Coronary artery (tissue), 2 donors: ENCODE measurements at regions not wholly inside any gene's neighbourhood (a gene's known extent, or its start where the extent isn't known, plus 50 kb on each side); places are given as distances from the start of the nearest gene placed in this dataset.

Experiments used
- DNase-seq: peaks from one replicate; pipeline ENCODE4 v3.0.0-alpha.2; 2017; ENCODE audit warnings: low spot score
- H3K27ac ChIP-seq, 2 donors: fragments of 200-600 bp; sonication (generic); one replicate each; pipeline ENCODE4 v1.5.1; 2016 to 2019
- H3K4me3 ChIP-seq: fragments of 200-600 bp; sonication (generic); 2 replicates; pipeline ENCODE4 v1.5.1; 2016; ENCODE audit warnings: mild to moderate bottlenecking, moderate library complexity
- TF ChIP-seq, protein P1 (sequence below): fragments of 200-600 bp; sonication (generic); IDR thresholded peaks from one replicate; pipeline ENCODE4 v1.5.1; 2019; ENCODE audit warnings: antibody characterized with exemption

DNA sequence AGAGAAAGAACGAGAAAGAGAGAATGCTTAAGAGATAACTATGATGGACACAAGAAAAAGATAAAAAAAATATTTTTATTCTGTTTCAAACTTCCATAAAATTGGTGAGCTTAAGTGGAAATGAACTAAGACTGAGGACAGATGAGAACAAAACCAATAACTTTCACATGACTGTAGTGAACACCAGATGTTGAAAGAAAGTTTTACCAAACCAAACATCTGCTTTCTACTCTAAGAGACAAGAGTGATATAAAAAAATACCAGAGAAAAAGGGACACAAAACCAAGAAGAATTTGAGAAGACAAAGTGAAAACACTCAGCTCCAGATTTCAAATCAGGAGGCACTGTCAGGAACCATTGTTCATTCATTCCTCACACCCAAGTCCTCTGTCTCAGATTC lies 147.9 kb downstream of the IMPG2 start:
- TF ChIP-seq, protein P1, sequence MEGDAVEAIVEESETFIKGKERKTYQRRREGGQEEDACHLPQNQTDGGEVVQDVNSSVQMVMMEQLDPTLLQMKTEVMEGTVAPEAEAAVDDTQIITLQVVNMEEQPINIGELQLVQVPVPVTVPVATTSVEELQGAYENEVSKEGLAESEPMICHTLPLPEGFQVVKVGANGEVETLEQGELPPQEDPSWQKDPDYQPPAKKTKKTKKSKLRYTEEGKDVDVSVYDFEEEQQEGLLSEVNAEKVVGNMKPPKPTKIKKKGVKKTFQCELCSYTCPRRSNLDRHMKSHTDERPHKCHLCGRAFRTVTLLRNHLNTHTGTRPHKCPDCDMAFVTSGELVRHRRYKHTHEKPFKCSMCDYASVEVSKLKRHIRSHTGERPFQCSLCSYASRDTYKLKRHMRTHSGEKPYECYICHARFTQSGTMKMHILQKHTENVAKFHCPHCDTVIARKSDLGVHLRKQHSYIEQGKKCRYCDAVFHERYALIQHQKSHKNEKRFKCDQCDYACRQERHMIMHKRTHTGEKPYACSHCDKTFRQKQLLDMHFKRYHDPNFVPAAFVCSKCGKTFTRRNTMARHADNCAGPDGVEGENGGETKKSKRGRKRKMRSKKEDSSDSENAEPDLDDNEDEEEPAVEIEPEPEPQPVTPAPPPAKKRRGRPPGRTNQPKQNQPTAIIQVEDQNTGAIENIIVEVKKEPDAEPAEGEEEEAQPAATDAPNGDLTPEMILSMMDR, result no peak
- DNase-seq, result no peak
- H3K27ac ChIP-seq, result no peak overlapping the region

DNA sequence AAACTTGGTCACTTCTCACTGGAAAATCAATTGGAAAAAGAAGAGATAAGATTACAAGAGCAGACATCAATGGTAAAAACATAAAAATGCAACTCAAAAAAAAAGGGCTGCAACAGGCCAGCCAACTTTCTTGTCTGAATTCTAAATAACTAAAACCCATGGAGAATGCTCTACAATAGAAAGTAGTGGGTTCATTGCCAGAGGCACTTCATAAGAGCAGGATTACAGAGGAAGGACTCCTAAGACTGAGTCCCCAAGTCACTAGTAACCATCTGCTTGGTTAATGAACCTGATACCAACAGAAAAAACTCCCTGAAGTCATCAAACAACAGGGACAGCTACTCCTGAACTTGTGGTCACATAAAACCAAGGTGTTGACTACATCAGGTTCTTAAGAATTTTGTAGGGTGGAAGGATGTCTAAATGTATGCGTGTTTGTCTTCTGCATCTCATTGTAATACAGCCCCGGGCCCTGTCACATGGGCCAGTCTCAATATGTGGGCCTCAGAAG lies 148.6 kb downstream of the IMPG2 start:
- no peak for DNase-seq
- no peak overlapping the region for H3K27ac ChIP-seq
- TF ChIP-seq, protein P1, result no peak
- no peak overlapping the region for H3K4me3 ChIP-seq

More for the DNA sequence above, 147.9 kb downstream of the IMPG2 start:
- no peak overlapping the region for H3K4me3 ChIP-seq

DNA sequence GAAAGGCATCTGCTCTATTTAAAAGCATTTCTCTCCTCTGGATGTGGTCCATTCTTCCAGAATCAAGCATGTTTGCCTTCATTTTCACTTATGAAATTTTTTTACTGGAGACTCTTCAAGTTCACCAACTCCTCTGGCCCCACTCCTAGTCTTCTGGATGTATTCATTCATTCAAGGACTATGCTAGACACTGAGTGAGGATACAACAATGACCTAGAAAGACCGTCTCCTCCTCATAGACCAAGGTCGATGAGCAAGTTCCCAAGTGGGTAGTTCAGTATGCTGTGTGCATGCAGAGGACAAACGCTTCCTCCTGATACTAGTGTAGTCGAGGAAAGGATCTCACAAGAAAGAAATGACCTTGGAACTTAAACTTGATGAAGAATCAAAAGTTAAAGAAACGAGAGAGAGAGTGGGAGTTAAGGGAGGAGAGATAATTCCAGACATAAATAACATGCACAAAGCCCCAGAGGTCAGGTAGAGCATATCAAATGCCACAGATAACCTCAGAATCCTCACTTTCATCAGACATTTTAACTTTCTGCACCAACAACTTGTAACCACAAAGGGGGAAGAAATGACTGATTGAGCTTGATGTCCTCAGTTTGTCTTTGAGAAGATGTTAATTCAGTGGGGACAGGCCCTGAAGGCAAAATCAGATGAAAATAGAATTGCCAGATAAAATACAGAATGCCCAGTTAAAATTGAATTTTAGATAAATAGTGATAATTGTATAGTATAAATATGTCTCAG lies 149.4 kb downstream of the IMPG2 start:
- TF ChIP-seq, protein P1, result no peak
- Histone ChIP-seq H3K4me3 (no peak overlapping the region), H3K27ac (peak overlapping the region in 1 of 2 donors; percentile 10)
- DNase-seq, result no peak

DNA sequence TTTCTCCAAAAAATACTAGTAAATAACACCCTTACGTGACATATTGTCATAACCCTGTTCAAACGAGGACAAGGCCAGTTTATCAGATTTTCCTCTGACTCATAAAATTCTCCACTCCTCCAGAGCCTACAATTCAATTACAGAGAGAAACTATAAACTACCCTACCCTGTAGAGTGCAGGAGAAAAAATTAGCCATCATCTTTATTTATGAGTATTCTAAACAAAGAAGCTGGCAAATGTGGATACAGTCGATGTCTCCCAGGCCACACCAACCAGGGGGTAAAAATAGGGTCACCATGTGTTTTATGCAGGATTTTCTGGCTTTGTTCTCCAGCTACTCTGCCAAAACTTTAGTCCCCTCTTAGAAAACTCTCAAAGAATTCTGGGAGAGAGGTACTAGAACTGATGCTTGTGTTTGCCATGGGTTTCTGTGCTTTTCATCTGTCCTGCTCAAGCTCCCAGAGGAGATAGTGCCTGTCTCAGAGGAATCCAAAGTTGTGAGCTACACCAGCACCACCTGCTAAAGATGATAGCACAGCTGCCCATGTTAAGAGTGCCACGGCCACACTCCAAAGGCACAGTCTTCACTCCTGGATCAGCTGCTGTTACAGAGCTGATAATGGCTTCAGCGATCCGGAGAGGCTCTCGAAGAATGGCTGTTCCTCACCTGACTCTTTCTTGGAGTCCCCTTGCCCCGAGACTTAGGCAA lies 150.2 kb downstream of the IMPG2 start:
- Histone ChIP-seq H3K4me3 (no peak overlapping the region), H3K27ac (peak overlapping the region in 1 of 2 donors; percentile 10)
- TF ChIP-seq, protein P1, result no peak
- DNase-seq, result no peak

DNA sequence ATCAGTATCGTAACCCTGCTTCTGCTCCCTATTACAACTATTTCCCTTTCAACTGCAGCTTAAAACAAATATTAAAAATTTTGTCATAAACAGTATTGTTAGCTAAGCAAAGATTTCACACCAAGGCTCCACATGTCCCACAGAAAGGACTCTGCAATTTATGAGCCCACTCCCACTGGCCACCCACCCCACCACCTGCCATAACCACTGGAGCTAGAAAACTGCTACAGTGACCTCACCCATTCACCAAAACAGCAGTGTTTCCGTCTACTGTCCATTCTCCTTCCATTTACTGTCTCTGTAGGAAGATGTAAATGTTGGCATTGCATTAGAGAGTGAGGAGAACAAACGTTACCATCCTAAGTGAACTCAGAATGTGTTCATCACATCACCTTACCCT lies 150.9 kb downstream of the IMPG2 start:
- TF ChIP-seq, protein P1, result no peak
- Histone ChIP-seq H3K4me3 (no peak overlapping the region), H3K27ac (no peak overlapping the region)
- no peak for DNase-seq

DNA sequence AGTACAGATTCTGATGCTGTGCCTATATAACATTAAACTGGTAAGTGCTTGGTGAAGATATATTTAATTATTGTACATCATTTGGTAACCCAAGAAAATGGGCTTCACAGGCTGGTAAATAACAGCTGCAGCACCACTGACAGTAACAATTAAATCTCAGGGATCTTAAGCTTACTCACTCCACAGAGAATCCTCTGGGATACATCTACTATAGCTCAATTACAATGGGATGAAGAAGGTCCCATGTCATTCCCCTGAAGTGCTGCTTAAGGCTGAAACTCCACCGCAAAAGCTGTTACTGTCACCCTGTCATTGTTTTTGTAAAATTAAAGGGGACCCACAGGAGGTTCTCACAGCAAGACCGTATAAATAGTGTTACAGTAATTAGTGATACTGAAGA lies 153.0 kb downstream of the IMPG2 start:
- Histone ChIP-seq H3K4me3 (no peak overlapping the region), H3K27ac (no peak overlapping the region)
- no peak for DNase-seq

More for the DNA sequence above, 153.0 kb downstream of the IMPG2 start:
- TF ChIP-seq, protein P1, result no peak
